Trophoblast cell (in vitro differentiated cells and primary cell): ENCODE measurements at regions not wholly inside any gene's neighbourhood (a gene's known extent, or its start where the extent isn't known, plus 50 kb on each side); places are given as distances from the start of the nearest gene placed in this dataset.

Experiments used
- DNase-seq, 2 donors: peaks; one replicate each; pipeline ENCODE4 v3.0.0-alpha.2; 2016
- H2AFZ ChIP-seq: 2 replicates; pipeline ENCODE4 v1.6.1; 2013; ENCODE audit warnings: low read length, moderate library complexity, mild to moderate bottlenecking; ENCODE audit not compliant: insufficient read depth, poor library complexity
- H2AK5ac ChIP-seq: 2 replicates; pipeline ENCODE4 v1.6.1; 2013; ENCODE audit warnings: mild to moderate bottlenecking, low read length
- H2BK120ac ChIP-seq: 2 replicates; pipeline ENCODE4 v1.6.1; 2013; ENCODE audit warnings: low read length, mild to moderate bottlenecking, moderate library complexity; ENCODE audit not compliant: insufficient read depth, poor library complexity
- H2BK12ac ChIP-seq: 2 replicates; pipeline ENCODE4 v1.6.1; 2013; ENCODE audit warnings: mild to moderate bottlenecking, low read length, moderate library complexity
- H2BK5ac ChIP-seq: 2 replicates; pipeline ENCODE4 v1.6.1; 2013; ENCODE audit warnings: low read length, low read depth, moderate library complexity, mild to moderate bottlenecking; ENCODE audit not compliant: poor library complexity
- H3K14ac ChIP-seq: 2 replicates; pipeline ENCODE4 v1.6.1; 2013; ENCODE audit warnings: mild to moderate bottlenecking, low read length
- H3K18ac ChIP-seq: 2 replicates; pipeline ENCODE4 v1.6.1; 2013; ENCODE audit warnings: mild to moderate bottlenecking, low read length
- H3K23ac ChIP-seq: 2 replicates; pipeline ENCODE4 v1.6.1; 2013; ENCODE audit warnings: low read length
- H3K27ac ChIP-seq: 2 replicates; pipeline ENCODE4 v1.5.1; 2013; ENCODE audit warnings: low read depth, mild to moderate bottlenecking, inconsistent platforms, low read length, moderate library complexity
- H3K27me3 ChIP-seq: 2 replicates; pipeline ENCODE4 v1.6.1; 2013; ENCODE audit warnings: inconsistent platforms, mild to moderate bottlenecking, low read length, moderate library complexity; ENCODE audit not compliant: insufficient read depth
- H3K36me3 ChIP-seq, 2 experiments: 1 replicate in 1 of 2; 2 replicates in 1 of 2; pipeline ENCODE4 v1.6.1; 2013; ENCODE audit warnings: low read length in 2 of 2, mild to moderate bottlenecking in 2 of 2, moderate library complexity in 1 of 2; ENCODE audit not compliant: insufficient read depth in 2 of 2, control insufficient read depth in 1 of 2
- H3K4ac ChIP-seq: 2 replicates; pipeline ENCODE4 v1.6.1; 2013; ENCODE audit warnings: low read depth, mild to moderate bottlenecking, low read length, moderate library complexity
- H3K4me1 ChIP-seq, 2 experiments: 1 replicate in 1 of 2; 2 replicates in 1 of 2; pipeline ENCODE4 v1.6.1; 2013; ENCODE audit warnings: low read length in 2 of 2, mild to moderate bottlenecking in 2 of 2, moderate library complexity in 1 of 2; ENCODE audit not compliant: insufficient read depth in 2 of 2, control insufficient read depth in 1 of 2
- H3K4me2 ChIP-seq: 2 replicates; pipeline ENCODE4 v1.6.1; 2013; ENCODE audit warnings: inconsistent platforms, mild to moderate bottlenecking, low read length, moderate library complexity
- H3K4me3 ChIP-seq: 2 replicates; pipeline ENCODE4 v1.5.1; 2013; ENCODE audit warnings: mild to moderate bottlenecking, low read depth, low read length, inconsistent platforms
- H3K79me1 ChIP-seq: one replicate; pipeline ENCODE4 v1.6.1; 2013; ENCODE audit warnings: low read length
- H3K79me2 ChIP-seq: 2 replicates; pipeline ENCODE4 v1.6.1; 2013; ENCODE audit warnings: low read length, mild to moderate bottlenecking; ENCODE audit not compliant: control insufficient read depth, insufficient read depth, poor library complexity
- H3K9ac ChIP-seq: 2 replicates; pipeline ENCODE4 v1.6.1; 2013; ENCODE audit warnings: mild to moderate bottlenecking, low read length
- H3K9me3 ChIP-seq: 2 replicates; pipeline ENCODE4 v1.6.1; 2013; ENCODE audit warnings: low read depth, mild to moderate bottlenecking, control low read depth, inconsistent platforms, low read length; ENCODE audit not compliant: insufficient read depth
- H4K12ac ChIP-seq: 2 replicates; pipeline ENCODE4 v1.6.1; 2013; ENCODE audit warnings: low read depth, mild to moderate bottlenecking, low read length, moderate library complexity
- H4K8ac ChIP-seq: 2 replicates; pipeline ENCODE4 v1.6.1; 2013; ENCODE audit warnings: low read depth, mild to moderate bottlenecking, low read length, moderate library complexity
- H4K91ac ChIP-seq: one replicate; pipeline ENCODE4 v1.6.1; 2013; ENCODE audit warnings: low read depth, mild to moderate bottlenecking, low read length, moderate library complexity
- WGBS: extraction: QIAGEN DNeasy Blood & Tissue Kit; methylation state at CpG from one replicate; pipeline ENCODE4 v1.1.7; 2013; ENCODE audit warnings: missing lambda C conversion rate; ENCODE audit not compliant: insufficient read length, insufficient coverage; ENCODE audit errors: extremely low coverage; 5-methylcytosine and 5-hydroxymethylcytosine counted together

DNA sequence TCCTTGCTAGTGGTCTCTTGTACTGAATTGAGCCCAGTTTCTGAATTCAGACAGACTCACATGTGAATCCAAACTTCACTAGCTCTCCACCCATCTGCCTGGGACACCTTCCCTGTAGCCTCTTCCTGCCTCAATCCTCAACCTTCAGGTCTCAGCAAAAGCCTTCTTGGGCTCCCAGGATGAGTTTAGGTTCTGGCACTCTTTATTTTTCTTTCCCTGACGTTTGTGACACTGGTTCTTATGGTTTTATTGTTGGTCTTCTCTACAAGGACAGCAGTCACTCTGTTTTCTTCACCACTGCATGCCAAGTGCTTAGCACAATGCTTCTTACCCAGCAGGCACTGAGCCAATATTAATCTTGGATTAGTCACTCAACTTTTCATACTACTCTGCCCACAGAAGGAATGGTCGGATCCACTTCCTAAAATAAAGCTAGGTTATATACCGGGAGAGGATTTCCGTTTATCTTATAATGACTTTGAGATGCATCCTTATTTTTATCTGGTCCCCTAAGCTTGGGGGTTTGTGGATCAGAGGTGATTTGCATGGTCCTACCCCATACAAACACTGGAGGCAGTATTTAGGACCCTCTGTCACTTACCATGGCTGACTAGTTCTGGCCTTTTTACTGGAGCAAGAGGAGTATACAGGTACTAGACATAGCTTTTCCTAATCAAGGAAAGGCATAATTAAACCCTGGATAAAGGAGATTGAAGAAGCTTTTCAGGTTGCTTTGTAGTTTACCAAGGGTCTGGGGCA lies 186.3 kb downstream of the MYCN start:
- Histone ChIP-seq H3K4me2 (no peak overlapping the region), H3K4me1 (no peaks in the 10 kb centered on the region), H3K9ac (no peak overlapping the region), H4K12ac (no peak overlapping the region), H2BK120ac (no peak overlapping the region), H3K27ac (no peak overlapping the region), H3K27me3 (no peaks in the 10 kb centered on the region), H3K4ac (no peak overlapping the region), H4K91ac (no peak overlapping the region), H3K79me2 (no peaks in the 10 kb centered on the region), H3K23ac (no peak overlapping the region), H3K18ac (no peak overlapping the region), H2AFZ (no peak overlapping the region), H3K14ac (no peak overlapping the region), H3K4me3 (no peak overlapping the region), H3K9me3 (no peaks in the 10 kb centered on the region), H3K79me1 (no peaks in the 10 kb centered on the region), H4K8ac (no peak overlapping the region), H2AK5ac (no peak overlapping the region), H3K36me3 (no peaks in the 10 kb centered on the region), H2BK12ac (no peak overlapping the region), H2BK5ac (no peak overlapping the region)
- no CpG with 5 or more reads among the region's 4 CpGs for WGBS
- no peak for DNase-seq

DNA sequence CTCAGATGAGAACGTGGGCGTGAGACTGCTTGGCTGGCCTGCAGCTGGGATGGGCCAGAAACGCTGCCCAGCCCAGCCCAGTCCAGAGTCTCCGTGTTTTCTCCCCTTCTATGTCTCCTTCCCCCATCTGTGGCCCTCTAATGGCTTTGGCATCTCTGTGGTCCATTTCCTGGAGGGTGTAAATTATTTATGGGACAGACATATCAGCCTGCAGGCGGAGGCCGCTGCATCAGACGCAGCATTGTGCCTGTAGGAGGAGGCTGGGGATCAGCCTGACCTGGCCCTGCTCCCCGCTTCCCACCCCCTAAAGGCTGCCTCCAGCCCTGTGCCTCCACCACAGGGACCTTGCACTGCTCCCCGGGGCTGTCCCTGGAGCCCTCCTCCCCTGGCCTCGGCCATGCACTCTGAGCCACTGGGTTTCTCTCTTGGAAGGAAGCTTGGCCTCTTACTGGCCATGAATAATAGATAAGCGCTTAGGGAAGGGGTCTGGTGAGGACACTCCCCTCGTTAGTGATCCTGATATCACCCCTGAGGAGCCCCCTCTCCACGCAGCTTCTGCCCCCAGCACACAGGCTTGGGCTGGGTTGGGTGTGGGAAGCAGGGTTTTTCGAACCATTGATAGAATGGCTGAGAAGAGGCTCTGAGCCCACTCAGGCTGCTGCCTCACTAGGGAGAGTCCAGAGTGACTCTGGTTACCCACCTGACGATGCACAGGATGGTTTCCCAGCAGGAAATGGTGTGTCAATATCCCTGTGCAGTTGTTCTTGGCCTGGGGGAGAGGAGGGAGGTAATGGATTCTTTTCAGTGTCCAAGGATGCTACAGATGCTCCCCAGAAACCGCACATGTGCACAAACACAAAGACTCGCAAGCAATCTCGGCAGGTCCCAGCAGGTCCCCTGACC lies 185.5 kb downstream of the MYCN start:
- no peaks in the 10 kb centered on the region for H3K4me1 ChIP-seq
- H3K79me2 ChIP-seq, result no peaks in the 10 kb centered on the region
- no peak overlapping the region for H3K9ac ChIP-seq
- no peak overlapping the region for H2AFZ ChIP-seq
- H2AK5ac ChIP-seq, result no peak overlapping the region
- H3K27ac ChIP-seq, result no peak overlapping the region
- H3K4me3 ChIP-seq, result no peak overlapping the region
- no peak overlapping the region for H4K12ac ChIP-seq
- peak in 1 of 2 donors; percentile 0 for DNase-seq
- no peak overlapping the region for H3K4me2 ChIP-seq
- no peak overlapping the region for H3K4ac ChIP-seq
- H3K9me3 ChIP-seq, result no peaks in the 10 kb centered on the region
- H3K27me3 ChIP-seq, result no peaks in the 10 kb centered on the region
- H3K23ac ChIP-seq, result no peak overlapping the region
- no peak overlapping the region for H4K8ac ChIP-seq
- H3K36me3 ChIP-seq, result no peaks in the 10 kb centered on the region
- H3K18ac ChIP-seq, result no peak overlapping the region
- H3K79me1 ChIP-seq, result no peaks in the 10 kb centered on the region
- no peak overlapping the region for H2BK12ac ChIP-seq
- H3K14ac ChIP-seq, result no peak overlapping the region
- H2BK120ac ChIP-seq, result no peak overlapping the region
- no CpG with 5 or more reads among the region's 18 CpGs for WGBS
- no peak overlapping the region for H2BK5ac ChIP-seq
- no peak overlapping the region for H4K91ac ChIP-seq

DNA sequence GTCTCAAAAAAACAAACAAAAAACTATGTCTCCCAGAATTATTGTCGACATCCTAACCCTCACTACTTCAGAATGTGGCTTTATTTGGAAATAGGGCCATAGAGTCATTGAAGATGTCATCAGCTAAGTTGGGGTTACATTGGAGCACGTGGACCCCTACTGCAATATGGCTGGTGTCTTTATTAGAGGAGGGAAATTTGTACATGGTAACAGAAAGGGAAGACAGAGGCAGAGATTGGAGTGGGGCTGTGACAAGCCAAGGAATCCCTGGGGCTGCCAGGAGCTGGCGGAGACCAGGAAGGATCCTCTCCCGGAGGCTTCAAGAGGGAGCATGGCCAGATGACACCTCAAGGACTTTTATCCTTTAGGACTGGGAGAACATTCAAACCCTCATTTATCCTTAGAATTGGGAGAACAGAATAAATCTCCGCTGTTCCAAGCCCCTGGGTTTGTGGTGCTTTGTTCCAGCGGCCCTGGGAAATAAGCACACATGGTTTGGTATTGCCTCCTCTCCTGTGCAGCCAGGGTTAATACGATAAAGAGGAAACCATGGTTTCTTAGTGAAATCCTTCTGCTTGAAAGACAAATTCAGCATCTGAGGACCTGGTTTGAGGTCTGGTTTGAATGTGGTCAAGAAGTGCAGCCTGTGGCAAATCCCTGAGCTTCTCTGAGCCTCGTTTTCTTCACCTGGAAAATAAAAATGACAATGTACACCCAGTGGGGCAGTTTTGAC lies 184.7 kb downstream of the MYCN start:
- no peak overlapping the region for H3K4ac ChIP-seq
- no peaks in the 10 kb centered on the region for H3K4me1 ChIP-seq
- no peaks in the 10 kb centered on the region for H3K36me3 ChIP-seq
- DNase-seq, result peak in 1 of 2 donors; percentile 0
- H4K12ac ChIP-seq, result no peak overlapping the region
- WGBS, result no CpG with 5 or more reads among the region's 8 CpGs
- no peaks in the 10 kb centered on the region for H3K79me2 ChIP-seq
- no peak overlapping the region for H3K4me3 ChIP-seq
- no peak overlapping the region for H3K23ac ChIP-seq
- no peak overlapping the region for H3K27ac ChIP-seq
- no peak overlapping the region for H4K91ac ChIP-seq
- no peak overlapping the region for H2BK12ac ChIP-seq
- H3K79me1 ChIP-seq, result no peaks in the 10 kb centered on the region
- H3K9me3 ChIP-seq, result no peaks in the 10 kb centered on the region
- H3K18ac ChIP-seq, result no peak overlapping the region
- H3K9ac ChIP-seq, result no peak overlapping the region
- no peaks in the 10 kb centered on the region for H3K27me3 ChIP-seq
- no peak overlapping the region for H2BK120ac ChIP-seq
- no peak overlapping the region for H3K14ac ChIP-seq
- no peak overlapping the region for H3K4me2 ChIP-seq
- H2AFZ ChIP-seq, result no peak overlapping the region
- H2BK5ac ChIP-seq, result no peak overlapping the region
- H2AK5ac ChIP-seq, result no peak overlapping the region
- H4K8ac ChIP-seq, result no peak overlapping the region
